Thyroid gland (tissue), 4 donors: ENCODE measurements at regions not wholly inside any gene's neighbourhood (a gene's known extent, or its start where the extent isn't known, plus 50 kb on each side); places are given as distances from the start of the nearest gene placed in this dataset.

ENCODE experiments used
- CTCF ChIP-seq, 6 experiments: fragments of 200-600 bp in 3 of 6; fragments of 450-650 bp in 3 of 6; sonication (generic) in 3 of 6; IDR thresholded peaks; one replicate each; pipeline ENCODE4 v1.5.1; 2016 to 2019; ENCODE audit warnings: antibody characterized with exemption in 6 of 6, mild to moderate bottlenecking in 2 of 6, inconsistent platforms in 1 of 6, moderate library complexity in 1 of 6
- POLR2A ChIP-seq, 2 donors: fragments of 450-650 bp; IDR thresholded peaks; one replicate each; pipeline ENCODE4 v1.6.1; 2017; ENCODE audit warnings: antibody characterized with exemption in 2 of 2, mild to moderate bottlenecking in 2 of 2, moderate library complexity in 1 of 2

- TF ChIP-seq POLR2A (IDR thresholded peaks at IDR 0.05): no peak
- no peak for TF ChIP-seq CTCF (IDR thresholded peaks at IDR 0.05)
These were observed 206.7 kb upstream of the CNKSR2 start for GRCh38 chrX:21167494-21167893.
